ENCODE measurements at regions not wholly inside any gene's neighbourhood (a gene's known extent, or its start where the extent isn't known, plus 50 kb on each side); places are given as distances from the start of the nearest gene placed in this dataset.

DNA sequence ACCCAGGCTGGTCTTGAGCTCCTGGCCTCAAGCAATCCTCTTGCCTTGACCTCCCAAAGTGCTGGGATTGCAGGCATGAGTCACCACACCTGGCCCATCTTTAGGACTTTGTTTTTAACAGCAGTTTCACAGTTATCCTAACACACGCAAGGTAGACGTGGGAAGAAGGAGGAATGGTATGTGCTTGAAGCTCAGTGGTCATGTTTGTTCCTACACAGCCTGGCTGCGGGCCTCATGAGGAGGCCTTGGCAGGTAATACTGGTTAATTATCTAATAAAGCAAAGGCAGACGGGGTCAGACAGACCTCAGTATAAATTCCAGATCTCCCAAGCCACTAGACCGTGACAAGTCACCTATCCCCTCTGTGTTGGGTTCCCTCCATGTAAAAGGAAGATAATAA, 271.8 kb downstream of the PCNX1 start:
- TF ChIP-seq, protein P1, sequence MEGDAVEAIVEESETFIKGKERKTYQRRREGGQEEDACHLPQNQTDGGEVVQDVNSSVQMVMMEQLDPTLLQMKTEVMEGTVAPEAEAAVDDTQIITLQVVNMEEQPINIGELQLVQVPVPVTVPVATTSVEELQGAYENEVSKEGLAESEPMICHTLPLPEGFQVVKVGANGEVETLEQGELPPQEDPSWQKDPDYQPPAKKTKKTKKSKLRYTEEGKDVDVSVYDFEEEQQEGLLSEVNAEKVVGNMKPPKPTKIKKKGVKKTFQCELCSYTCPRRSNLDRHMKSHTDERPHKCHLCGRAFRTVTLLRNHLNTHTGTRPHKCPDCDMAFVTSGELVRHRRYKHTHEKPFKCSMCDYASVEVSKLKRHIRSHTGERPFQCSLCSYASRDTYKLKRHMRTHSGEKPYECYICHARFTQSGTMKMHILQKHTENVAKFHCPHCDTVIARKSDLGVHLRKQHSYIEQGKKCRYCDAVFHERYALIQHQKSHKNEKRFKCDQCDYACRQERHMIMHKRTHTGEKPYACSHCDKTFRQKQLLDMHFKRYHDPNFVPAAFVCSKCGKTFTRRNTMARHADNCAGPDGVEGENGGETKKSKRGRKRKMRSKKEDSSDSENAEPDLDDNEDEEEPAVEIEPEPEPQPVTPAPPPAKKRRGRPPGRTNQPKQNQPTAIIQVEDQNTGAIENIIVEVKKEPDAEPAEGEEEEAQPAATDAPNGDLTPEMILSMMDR (IDR thresholded peaks at IDR 0.05; ENCODE audit: extremely low read depth, insufficient read depth, missing control alignments): no peak
- no peak for DNase-seq (ENCODE audit: low spot score)
- in situ Hi-C loops (cut with MboI; ENCODE audit: low pct_unique_long_range_greater_than_20kb, low sequenced_read_pairs, unreplicated experiment): no loop called here

DNA sequence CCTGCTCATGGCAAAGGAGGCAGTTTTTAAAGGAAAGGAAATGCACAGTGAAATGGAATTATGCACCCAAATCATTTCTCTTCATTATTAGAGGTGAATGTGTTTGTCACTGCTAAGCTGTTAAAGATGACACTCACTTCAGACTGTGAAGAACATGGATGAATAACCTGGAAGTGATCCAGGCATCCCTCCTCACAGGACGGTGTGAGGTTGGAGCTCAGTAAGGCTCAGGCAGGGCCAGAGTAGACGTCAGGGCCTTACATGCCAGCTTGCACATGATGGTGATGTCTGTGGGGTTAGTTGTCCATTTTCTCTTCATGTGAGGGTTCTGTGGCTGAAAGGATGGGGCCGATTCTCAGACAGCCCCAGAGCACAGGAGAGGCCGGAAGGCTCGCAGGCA, 273.1 kb downstream of the PCNX1 start:
- no peak for DNase-seq (ENCODE audit: low spot score)
- in situ Hi-C loops (cut with MboI; ENCODE audit: low pct_unique_long_range_greater_than_20kb, low sequenced_read_pairs, unreplicated experiment): no loop called here
- TF ChIP-seq, protein P1 (IDR thresholded peaks at IDR 0.05; ENCODE audit: extremely low read depth, insufficient read depth, missing control alignments): no peak

DNA sequence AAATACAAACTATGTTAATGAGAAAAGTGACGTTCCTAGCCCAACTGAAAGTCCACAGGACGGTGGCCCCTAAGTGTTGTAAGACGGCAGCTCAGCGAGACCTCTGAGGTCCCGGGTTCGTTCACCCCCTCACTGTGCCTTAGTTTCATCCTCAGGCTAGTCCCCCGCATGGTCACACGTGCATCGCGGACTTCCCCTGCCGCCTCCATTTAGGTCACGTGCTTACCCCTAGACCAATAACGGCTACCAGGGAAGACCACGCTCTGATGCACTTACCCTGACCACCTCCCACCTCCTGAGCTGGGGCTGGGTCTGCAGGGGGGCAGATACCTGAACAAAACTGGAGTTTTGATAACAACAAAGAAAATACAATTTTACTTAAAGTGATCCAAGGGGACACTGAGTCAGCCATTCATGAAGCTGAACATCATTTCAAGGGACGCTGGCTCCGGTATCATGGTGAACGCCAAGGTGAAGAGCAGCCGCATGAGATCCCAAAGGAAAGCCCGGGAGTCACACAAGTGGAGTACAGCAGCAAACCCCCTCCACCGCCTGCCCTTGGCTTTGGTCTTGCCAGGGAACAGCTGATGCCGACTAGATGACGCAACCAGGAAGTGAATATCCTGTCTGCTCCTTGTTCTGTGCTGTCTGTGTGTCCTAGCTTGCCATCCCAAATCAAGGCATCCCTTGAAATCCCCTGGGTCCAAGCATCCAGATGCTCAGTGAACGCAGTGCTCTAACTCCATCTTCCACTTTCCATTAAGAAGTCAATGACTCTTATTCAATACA, 274.1 kb downstream of the PCNX1 start:
- in situ Hi-C loops (cut with MboI; ENCODE audit: low pct_unique_long_range_greater_than_20kb, low sequenced_read_pairs, unreplicated experiment): no loop called here
- TF ChIP-seq, protein P1 (IDR thresholded peaks at IDR 0.05; ENCODE audit: extremely low read depth, insufficient read depth, missing control alignments): no peak
- DNase-seq (ENCODE audit: low spot score): no peak

DNA sequence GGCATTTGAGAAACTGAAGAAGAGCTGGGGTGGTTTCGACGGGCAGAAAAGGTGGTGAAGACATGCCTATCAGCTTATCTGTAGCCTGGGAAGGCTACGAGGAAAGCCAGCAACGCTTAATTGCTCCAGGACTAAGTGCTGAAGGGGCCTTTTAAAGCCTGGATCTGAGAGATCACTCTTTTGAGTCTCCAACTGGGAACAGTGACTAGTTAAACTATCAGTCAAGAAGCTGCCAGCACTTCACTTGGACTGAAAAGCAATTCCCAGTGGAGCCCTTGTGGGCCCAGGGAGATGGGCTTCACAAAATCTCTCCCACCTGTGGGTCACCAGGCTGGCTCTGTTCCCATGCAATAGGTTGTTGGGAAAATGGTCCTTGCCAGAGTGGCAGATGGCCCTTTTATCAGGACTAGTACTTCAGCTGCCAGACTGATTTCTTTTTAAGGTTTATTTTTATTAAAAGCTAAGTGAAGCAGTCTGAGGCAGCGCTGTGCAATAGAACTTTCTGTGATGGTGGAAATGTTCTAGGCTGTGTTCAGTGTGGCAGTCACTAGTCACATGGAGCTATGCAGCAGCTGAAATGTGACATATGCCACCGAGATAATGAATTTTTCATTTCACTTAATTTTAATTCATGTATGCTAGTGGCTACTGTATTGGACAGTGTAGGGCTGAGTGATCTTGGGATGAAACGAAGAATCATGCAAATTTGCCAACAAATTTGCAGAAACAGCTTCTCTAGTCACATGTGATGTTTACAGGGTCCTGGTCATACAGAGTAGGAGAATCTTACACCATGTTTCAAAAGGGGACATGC, 276.8 kb downstream of the PCNX1 start:
- no peak for DNase-seq (ENCODE audit: low spot score)
- TF ChIP-seq, protein P1 (IDR thresholded peaks at IDR 0.05; ENCODE audit: extremely low read depth, insufficient read depth, missing control alignments): no peak

DNA sequence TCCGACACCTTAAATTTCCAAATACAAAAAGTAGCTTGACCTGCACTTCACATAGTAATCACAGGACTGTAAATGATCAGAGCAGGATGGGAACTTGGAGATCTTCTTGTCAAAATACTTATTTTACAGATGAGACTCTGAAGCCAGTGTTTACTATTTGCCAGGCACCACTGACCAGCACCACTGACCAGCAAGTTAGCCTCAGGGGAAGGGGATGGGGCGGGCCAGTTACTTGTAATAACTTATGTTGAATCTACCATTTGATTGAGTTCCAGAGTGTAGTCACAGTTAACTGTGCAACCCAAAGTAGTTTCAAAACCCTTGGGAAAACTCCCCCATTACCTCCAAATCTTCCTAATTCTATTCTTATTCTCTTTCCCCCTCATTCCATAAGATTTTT, 278.4 kb downstream of the PCNX1 start:
- in situ Hi-C loops (cut with MboI; ENCODE audit: low pct_unique_long_range_greater_than_20kb, low sequenced_read_pairs, unreplicated experiment): no loop called here

More for the DNA sequence above, 276.8 kb downstream of the PCNX1 start:
- in situ Hi-C loops (cut with MboI; ENCODE audit: low pct_unique_long_range_greater_than_20kb, low sequenced_read_pairs, unreplicated experiment): no loop called here

DNA sequence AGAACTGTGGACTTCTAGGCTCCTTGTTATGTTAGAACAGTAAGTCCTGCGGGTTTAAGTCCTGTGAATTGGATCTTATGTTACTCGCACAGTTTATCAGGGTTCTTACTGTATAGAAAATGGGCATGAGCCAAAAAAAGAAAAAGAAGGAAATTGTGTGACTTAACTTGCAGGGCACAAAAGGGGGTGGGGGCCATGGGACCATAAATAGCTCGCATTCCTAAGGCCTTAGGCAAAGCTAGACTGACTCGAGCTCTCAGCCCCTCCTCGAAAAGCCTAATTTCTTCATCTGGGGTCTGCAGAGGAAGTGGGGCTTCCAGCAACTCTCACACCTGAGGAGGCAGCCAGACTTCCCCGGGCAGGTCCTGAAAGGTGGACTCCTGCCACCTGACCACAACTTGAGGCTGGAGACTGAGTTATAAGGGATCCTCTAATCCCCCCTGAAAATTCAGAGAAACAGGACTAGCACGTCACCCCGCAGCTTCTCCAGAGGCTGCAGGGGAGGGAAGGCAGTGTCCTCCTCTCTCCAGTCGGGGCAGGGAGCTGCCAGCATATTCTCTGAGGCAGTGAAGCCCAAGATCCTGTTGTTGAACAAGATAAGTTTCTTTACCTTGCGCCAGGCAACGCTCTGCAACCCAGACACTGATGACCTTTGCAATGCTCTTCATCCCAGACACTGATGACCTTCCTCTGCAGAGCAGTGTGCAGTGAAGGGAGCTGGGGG, 280.5 kb downstream of the PCNX1 start:
- in situ Hi-C loops (cut with MboI; ENCODE audit: low pct_unique_long_range_greater_than_20kb, low sequenced_read_pairs, unreplicated experiment): no loop called here
- TF ChIP-seq, protein P1 (IDR thresholded peaks at IDR 0.05; ENCODE audit: extremely low read depth, insufficient read depth, missing control alignments): no peak
- no peak for DNase-seq (ENCODE audit: low spot score)

More for the DNA sequence above, 278.4 kb downstream of the PCNX1 start:
- TF ChIP-seq, protein P1 (IDR thresholded peaks at IDR 0.05; ENCODE audit: extremely low read depth, insufficient read depth, missing control alignments): no peak
- DNase-seq (ENCODE audit: low spot score): no peak
